GM19397 (cell line): ENCODE measurements at regions not wholly inside any gene's neighbourhood (a gene's known extent, or its start where the extent isn't known, plus 50 kb on each side); places are given as distances from the start of the nearest gene placed in this dataset.
"Not testable (repeated sequence)": the region's sequence is repeated elsewhere in the genome, so short reads cannot be mapped to it uniquely, and the experiment has no call there.

Experiments
- ATAC-seq: cut with Tn5 transposase; IDR thresholded peaks from one replicate; pipeline ENCODE4 v1.9.1; 2021; ENCODE audit warnings: mild to moderate bottlenecking, moderate library complexity; ENCODE audit not compliant: unreplicated experiment

DNA sequence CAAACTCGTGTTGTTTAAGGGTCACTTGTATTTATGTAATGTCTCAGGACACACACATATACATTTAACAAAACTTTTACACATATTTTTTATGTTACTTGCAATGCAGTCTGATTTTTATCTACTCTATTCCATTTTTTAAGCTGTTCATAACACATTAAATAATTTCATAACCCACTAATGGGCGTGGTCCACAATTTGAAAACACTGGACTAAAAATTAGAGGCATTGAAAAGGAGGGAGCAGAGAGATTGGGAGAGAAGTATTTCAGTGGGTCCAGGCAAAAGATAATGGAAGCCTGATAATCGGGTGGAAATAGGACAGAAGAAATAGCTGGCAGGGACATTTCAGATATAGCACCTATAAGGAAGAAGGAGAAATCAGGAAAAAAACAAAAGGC, 597.3 kb upstream of the CLINT1 start:
- no peak for ATAC-seq

DNA sequence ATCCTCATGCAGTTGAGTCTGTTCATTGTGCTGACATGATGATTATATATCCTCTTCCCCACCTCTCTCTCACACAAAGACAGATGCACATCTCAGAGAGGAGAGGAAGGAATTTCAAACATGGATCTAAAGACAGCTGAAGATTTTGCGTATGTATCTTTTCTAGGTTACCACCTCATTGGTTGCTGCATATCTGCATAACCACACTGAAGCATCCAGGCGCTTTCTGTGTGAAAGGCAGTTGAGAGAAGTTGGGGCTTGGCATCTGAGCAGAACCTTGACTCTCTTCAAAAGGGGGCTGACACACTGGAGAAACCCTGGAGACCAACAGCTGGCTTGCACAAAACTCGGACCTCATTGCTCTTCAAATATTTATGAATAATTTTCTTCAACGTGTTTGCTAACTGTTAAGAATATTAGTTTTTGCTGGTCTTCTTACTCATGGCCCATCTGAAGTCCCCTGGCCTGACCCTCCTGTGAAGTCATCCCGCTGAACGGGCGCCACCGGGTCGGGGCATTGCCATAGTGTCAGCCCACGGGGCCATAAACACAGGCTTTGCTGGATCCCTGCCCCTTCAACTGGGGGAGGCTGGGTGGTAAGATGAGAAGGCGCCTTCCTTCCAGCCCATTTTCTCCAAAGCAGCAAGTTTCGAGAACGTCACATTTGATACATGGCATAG, 593.2 kb upstream of the CLINT1 start:
- no peak for ATAC-seq

DNA sequence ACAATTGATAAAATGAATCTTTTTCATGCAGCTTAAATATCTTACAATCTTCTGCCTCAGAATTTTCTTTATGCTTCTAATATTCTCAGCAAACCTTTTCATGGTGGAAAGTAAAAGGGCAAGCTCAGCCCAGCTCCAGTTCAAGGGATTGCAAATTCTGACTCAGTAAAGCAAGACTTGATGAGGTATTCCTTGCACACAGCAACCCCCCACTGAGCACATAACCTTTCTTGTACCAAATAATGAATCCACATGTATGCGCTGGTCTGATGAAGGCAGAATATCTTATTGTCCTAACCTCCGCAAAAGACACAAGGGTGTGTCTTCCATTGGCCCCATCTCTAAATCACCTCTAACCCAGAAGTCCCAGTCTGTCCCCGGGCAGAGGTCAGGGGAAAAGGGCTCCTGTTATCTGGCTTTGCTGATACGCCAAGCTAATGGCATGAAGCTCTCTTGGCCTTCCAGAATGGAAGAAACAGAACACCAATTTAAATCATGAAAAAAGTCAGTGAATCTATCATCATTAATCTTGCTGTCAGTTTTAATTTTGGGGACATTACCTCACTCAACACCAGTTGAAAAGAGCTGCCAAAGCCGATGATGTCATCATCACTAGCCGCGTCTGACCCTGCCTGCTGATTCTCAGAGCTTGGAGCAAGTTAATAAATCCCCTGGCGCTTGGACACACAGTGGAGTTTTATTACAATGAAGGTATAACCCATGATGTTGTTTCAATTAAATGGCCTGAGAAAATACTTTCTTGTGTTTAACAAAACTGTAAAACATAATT, 592.5 kb upstream of the CLINT1 start:
- no peak for ATAC-seq

DNA sequence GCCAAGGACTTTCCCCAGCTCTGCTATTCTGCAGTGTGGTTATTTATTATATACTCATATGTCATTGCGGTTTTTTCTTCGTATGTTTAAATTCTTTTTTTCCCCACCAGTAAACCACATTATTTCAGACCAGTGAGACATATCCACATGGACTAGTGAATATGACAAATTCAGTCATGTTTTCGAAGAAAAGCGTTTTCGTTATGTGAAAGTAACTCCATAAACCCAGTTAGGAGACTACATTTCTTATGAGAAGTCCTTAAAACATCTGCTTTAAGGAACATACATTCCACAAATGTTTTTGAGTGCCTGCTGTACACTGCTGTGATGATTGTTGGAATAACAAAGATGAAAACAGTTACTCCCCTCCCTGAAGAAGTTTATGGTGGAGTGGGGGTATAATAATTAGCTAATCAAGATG, 591.8 kb upstream of the CLINT1 start:
- ATAC-seq: no peak

DNA sequence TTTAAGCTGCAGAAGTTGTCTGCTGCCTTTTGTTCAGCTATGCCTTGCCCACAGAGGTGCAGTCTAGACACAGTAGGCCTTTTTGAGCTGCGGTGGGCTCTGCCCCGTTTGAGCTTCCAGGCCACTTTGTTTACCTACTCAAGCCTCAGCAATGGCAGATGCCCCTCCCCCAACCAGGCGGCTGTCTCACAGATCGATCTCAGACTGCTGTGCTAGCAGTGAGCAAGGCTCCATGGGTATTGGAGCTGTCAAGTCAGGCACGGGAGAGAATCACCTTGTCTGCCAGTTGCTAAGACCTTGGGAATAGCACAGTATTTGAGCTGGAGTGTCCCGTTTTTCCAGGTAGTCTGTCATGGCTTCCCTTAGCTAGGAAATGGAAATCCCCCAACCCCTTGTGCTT, 587.8 kb upstream of the CLINT1 start:
- ATAC-seq: not testable (repeated sequence)

DNA sequence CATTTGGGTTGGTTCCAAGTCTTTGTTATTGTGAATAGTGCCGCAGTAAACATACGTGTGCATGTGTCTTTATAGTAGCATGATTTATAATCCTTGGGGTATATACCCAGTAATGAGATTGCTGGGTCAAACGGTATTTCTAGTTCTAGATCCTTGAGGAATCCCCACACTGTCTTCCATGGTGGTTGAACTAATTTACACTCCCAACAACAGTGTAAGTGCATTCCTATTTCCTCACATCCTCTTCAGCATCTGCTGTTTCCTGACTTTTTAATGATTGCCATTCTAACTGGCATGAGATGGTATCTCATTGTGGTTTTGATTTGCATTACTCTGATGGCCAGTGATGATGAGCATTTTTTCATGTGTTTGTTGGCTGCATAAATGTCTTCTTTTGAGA, 580.3 kb upstream of the CLINT1 start:
- ATAC-seq: not testable (repeated sequence)

DNA sequence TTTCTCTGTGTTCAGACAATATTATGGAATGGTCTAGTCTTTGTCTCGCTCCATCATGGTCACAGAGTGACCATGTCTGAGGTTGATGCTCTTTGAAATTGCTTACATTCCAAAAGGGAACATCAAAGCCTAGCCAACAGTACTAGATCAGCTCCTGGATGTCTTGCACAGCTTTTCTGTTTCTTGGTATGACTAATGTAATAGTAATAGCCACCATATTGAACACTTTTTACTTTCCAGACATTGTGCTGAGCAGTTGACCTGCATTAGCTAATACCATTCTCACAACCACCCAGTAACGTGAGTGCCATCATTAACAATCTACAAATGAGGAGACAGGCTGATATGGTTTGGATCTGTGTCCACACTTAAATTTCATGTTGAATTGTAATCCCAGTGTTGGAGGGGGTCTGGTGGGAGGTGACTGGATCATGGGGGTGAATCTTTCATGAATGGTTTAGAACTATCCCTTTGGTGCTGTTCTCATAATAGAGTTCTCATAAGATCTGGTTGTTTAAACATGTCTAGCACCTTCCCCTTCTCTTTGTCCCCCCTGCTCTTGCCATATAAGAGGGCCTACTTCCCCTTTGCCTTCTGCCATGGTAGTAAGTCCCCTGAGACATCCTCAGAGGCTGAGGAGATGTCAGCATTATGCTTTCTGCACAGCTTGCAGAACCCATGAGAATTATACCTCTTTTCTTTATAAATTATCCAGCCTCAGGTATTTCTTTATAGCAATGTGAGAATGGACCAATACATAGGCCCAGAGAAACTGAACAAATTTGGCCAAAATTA, 577.5 kb upstream of the CLINT1 start:
- ATAC-seq: no peak

DNA sequence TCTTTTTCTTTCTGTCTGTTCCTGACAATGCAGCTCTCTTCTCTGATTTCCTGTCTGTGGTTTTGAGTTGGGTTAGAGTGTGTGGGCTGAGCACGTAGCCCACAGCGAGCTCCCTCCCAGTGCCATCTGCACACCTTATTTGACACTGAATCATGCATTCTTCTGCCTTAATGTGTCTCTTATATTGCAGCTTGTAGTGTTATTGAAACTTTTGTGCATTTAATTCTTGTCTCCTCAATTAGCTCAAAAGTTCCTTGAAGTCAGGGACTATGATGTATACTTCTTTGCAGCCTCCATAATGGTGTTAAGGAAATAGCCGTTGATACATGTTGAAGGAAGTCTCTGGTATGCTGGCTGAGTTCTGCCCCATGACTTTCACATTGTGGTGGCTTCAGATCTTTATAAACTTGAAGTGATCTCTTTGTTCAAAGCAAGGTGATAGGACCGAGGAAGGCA, 576.2 kb upstream of the CLINT1 start:
- ATAC-seq: peak; percentile 65

DNA sequence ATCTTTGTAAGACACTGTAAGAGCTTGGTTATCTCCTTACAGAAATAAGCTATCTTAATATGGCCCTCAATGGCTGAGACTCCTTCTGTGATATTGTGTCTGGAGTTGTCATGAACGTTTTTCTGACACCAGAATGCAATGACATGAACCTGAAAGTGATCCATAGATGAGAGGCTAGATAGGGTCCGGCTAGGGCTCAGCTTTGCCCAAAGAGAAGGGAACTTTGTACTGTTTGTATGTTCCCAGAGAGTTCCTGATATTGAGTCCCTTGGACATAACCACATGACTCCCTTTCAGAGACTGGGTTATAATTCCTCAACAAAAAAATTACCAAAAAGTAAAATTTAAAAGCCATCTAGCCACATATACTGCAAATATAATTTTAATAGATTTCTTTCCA, 575.8 kb upstream of the CLINT1 start:
- no peak for ATAC-seq

DNA sequence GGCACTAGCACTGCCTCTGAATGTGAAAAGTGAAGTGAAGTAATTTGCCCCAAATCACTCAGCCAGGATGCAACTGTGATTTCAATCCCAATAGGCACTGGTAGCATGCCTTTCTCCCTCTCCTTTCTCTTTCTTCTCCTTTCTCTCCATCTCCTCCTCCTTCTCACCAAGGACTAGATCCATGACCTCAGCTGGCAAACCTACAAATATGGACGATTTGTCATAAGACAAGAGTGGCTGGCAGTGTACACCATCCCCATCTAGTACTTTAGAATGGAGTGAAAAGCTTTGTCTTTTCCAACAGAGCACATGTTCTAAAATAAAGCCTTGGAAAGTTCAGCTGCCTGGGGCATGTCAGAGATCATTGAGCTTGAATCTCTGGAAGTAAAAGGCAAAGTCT, 574.7 kb upstream of the CLINT1 start:
- no peak for ATAC-seq

DNA sequence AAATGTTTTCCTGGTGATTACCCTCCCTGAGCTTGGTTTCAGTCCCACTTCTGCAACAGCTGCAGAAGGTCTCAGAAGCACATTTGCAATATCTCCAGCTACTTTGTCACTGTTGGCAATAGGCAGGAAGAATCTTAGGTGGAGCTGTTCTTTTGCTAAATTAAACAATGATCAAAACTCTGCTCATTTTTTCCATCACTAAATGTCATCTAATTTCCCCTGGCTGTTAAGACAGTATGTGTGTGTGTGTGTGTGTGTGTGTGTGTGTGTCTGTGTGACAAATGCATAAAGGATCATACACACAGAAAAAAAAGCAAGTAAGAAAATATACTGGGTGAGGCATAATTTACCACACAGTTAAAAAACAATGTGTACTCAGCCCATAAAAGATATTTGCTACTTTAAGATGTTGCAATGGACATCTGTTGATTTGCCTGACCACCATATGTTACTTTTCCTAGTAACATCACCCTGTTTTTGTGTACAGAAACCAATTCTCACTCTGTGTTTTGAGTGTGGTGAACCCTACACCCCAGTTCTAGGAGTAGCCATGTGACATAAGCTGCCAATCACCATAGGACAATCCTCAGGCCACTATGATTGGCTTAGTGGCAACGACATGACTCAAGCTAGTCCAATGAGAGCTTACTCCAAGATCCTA, 572.6 kb upstream of the CLINT1 start:
- no peak for ATAC-seq

DNA sequence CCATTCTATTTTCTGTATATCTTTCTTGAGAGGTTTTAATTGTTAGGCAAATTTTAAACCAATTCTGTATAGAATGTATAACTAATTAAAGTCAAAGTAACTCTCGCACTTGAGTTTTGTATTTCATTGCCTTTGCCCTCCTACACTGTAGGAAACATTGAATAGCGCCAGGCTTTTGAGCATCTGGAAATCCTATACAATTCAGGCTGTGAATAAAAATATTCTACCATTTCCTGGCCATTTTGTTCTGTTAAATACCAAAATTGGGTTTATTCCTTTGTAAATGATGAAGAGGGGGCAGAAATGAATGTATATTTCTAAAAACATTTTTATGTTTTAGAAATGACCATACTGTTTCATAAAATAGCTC, 571.8 kb upstream of the CLINT1 start:
- ATAC-seq: no peak

DNA sequence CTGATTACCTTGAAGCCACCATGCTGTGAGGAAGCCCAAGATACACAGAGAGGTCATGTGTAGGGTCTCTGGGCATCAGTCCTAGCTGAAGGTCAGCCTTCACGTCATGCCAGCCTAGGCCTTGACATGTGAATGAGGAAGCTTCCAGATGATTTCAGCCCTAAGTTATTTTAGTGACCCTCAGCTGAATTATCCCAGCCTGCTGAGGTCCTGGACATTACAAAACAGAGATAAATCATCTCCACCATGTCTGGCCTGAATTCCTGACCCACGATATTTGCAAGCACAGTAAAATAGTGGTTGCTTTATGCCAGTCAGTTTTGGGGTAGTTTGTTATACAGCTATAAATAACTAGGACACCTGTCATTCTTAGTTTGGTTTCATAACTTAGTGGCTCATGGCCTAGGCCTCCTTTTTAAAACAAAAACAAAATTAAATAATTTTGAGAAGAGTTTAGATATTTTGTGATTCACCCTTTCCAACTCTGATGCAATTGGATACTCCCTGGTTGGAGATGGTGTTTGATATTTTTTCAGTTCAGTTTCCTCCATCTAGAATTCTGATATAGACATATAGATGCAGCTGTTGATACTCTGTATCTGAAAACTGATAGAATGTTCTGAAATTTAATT, 571.3 kb upstream of the CLINT1 start:
- ATAC-seq: no peak

DNA sequence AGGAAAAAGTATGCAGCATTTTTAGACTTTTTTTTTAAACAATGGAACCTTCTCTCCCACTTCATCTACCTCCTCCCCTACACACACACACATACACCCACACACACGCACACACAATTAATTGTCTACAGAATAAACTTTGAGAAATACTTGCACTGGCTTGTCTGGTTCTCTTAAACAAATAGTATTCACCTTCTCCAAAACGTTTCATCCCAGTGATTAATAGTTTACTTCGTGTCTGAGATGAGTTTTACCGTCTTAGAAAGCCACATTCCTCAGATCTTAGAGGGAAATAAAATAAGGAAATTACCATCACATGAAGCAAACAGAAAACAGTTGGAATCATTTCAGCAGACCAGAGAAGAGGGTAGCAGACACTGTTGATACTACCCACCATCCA, 570.6 kb upstream of the CLINT1 start:
- no peak for ATAC-seq

DNA sequence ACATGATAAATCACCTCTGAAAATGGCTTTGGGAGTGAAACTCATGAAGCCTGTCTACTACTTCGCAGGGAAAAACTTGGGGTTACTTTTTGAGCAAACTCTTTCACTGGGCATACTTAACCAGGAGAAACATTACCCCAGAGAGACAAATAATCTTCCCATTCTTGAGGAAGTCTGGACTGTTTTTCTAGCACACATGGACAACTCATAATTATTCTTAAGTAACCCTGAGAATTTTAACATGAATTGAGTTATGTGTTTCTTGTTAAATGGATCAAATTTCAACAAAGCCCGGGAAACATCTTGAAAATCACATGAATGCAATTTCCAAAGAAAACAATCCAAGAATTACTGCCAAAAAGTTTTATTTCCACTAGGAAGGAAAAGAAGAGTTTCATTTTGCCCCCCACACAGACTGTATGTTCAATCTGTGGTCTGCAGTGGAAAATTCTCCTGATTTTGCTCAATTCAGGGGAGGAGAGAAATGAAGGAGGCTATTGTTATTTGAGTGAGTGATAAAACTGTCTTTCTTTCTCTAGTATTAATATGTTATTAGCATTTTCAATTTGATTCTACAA, 564.8 kb upstream of the CLINT1 start:
- ATAC-seq: no peak

DNA sequence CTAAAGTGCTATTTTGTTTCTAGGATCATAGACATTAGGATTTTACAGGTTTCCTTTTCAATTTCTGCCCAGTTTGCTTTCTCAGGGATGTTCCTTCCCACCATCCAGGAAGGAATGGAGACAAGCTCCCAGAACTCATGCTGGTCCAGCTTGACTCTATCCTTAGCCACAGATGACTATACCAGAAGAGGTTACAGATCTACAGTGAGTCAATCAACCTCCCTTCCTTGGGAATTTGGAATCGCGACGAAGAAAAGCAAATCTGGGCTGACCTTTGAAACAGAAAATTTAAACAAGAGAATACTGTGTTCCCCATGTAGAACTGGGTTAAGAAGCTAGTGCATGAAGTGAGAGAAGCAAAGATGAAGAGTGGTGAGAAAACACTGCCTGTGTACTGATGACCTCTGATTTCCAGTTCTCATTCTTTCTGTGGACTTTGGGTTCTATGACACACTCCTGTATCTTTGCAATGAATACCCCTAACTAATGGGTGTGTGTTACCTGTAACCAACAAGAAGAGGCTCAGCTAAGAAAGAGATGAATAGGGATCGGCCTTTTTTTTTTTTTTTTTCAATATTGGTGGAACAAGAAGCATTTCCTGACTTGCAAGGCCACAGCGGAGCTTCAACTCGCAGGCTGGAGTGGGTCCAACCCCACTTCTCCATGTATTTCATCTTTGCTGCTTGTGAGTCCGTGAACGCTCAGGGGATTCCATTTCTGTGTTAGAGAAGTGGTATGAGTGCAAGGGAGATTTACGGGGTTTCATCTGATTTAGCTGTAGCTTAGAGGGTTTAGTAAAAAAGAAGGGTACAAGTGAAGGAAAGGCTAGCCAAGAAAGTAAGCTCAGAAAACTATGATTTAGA, 563.9 kb upstream of the CLINT1 start:
- no peak for ATAC-seq

DNA sequence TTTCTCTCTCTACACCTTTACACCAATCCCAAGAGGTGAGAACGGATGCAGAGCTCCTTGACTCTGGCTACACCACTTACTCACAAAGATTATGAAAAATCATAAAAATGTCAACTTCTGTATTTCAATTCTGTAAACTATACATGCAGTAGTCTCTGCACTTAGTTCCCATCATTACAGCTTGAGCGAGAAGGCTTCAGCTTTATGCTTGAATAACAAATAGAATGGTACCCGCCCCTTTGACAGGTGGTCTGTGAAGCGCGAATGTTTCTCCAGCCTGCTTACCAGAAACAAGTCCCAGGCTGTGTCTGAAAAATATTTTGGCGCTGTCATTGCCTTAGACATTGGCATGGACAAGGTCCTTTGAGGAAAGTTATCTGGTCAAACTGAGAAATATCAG, 562.4 kb upstream of the CLINT1 start:
- no peak for ATAC-seq

DNA sequence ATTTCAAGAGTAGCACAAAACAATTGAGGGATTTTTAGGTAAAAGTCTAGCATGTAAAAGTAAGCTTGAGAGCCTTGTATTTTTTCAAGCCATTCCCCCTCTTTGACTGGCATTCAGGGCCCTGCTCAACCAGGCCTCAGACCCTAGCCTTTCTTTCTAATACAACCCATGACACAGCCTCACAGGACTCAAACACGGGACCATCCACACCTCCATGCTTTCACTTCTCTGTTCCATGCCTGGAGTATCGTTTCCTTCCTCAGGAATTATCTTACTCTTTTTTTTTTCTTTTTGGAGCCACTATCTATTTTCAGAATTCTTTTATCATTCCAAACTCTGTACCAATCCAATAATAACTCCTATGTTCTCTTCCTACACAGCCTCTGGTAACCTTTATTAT, 560.2 kb upstream of the CLINT1 start:
- no peak for ATAC-seq

DNA sequence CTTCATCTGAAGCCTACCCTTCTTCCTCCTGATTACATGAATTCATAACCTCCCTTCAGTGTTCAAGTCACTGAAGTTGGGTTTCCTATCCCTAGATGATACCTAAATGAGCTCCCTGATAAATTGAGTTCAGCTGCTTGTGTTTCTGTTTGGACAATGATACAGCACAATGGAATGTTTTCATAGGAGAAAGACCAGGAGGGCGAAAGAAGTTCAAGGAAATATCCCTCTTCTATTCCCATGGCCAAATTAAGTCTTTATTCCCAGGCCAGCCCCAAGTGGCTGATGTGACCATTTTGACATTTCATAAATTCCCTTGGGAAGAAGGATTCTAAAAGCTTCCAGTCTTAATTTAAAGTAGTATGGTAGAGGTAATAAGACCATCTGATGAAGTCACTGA, 555.8 kb upstream of the CLINT1 start:
- ATAC-seq: no peak
